Lower lobe of right lung (tissue), 2 donors: ENCODE measurements at regions not wholly inside any gene's neighbourhood (a gene's known extent, or its start where the extent isn't known, plus 50 kb on each side); places are given as distances from the start of the nearest gene placed in this dataset.

Experiments
- ATAC-seq, 2 donors: fragments of 200-7000 bp; cut with Tn5 transposase; one replicate each; pipeline ENCODE4 v1.9.1; 2020 to 2022; ENCODE audit warnings: mild to moderate bottlenecking in 2 of 2, moderate library complexity in 2 of 2
- DNase-seq: peaks from one replicate; pipeline ENCODE4 v3.0.0-alpha.2; 2020
- H3K27ac ChIP-seq: fragments of 200-600 bp; one replicate; pipeline ENCODE4 v1.8.0; 2022
- H3K27me3 ChIP-seq: fragments of 200-600 bp; one replicate; pipeline ENCODE4 v1.8.0; 2022; ENCODE audit warnings: low read depth
- H3K36me3 ChIP-seq: fragments of 200-600 bp; one replicate; pipeline ENCODE4 v1.8.0; 2022; ENCODE audit warnings: mild to moderate bottlenecking
- H3K4me1 ChIP-seq: fragments of 200-600 bp; one replicate; pipeline ENCODE4 v1.8.0; 2022
- H3K4me3 ChIP-seq: fragments of 200-600 bp; one replicate; pipeline ENCODE4 v1.8.0; 2022; ENCODE audit warnings: mild to moderate bottlenecking
- H3K9me3 ChIP-seq: fragments of 200-600 bp; one replicate; pipeline ENCODE4 v1.8.0; 2022
- intact Hi-C: fragments of 100-400 bp; cut with DNase I; formaldehyde crosslinking; loops from one replicate; pipeline ENCODE4 v1.11.0; 2022
- TF ChIP-seq, protein P1 (sequence below): fragments of 200-600 bp; IDR thresholded peaks from one replicate; pipeline ENCODE4 v1.8.0; 2022; ENCODE audit warnings: antibody characterized with exemption, mild to moderate bottlenecking
- donor health status: DM: no; HTN: yes; CAD: no; lungs with severe emphysema.

DNA sequence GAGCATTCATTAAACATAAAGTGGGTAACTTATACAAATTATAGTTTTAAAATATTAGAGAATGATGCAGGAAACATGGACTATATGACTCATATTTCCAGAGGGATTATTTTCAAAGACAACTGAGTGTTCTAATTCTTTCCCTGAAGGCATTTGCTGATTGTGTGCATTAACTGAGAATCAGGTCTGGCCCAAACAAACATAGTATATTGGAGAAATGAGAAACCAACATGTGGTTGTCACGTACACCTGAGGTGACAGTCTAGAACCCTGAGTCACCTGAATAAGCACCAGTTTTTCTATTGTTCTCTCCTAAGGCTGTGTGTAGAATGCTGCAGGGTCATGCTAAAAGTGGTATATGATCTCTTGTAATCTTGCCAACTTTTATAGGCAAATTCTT, 1125.7 kb downstream of the XPNPEP1 start:
- ATAC-seq, result no peak
- TF ChIP-seq, protein P1, sequence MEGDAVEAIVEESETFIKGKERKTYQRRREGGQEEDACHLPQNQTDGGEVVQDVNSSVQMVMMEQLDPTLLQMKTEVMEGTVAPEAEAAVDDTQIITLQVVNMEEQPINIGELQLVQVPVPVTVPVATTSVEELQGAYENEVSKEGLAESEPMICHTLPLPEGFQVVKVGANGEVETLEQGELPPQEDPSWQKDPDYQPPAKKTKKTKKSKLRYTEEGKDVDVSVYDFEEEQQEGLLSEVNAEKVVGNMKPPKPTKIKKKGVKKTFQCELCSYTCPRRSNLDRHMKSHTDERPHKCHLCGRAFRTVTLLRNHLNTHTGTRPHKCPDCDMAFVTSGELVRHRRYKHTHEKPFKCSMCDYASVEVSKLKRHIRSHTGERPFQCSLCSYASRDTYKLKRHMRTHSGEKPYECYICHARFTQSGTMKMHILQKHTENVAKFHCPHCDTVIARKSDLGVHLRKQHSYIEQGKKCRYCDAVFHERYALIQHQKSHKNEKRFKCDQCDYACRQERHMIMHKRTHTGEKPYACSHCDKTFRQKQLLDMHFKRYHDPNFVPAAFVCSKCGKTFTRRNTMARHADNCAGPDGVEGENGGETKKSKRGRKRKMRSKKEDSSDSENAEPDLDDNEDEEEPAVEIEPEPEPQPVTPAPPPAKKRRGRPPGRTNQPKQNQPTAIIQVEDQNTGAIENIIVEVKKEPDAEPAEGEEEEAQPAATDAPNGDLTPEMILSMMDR, result no peak
- Histone ChIP-seq H3K9me3 (no peaks in the 10 kb centered on the region), H3K4me1 (no peaks in the 10 kb centered on the region), H3K27me3 (no peaks in the 10 kb centered on the region), H3K27ac (no peak overlapping the region), H3K36me3 (no peaks in the 10 kb centered on the region), H3K4me3 (no peak overlapping the region)
- intact Hi-C loops, result no loop called here
- no peak for DNase-seq

DNA sequence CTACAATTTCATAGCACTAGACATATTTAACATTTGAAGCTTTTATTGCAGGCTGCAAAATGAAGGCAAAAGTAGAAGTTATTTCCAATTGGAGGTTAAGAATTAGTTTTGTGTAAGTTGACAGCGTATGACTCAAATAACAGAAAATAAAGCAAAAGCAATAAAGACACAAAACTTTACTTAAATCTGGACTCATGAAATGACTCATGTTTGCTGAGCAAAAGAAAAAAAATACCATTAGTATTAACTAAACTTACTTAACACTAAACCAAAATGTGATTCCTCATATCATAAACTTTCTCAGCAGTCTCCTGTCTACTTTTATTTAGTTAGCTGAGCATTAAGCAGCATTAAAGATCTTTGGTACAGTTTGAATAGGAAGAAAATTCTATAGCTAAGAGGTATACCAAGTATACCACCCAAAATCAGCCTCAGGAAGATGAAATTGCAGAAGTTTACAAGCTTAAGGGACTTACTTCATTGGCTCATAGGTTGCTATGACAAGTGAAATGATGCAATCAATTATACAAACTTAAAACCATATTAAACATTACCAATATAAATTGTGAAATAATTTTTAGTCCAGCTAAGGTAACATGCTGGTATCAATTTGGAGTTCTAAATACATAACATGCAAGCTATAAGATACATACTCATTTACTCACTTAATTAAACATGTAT, 1131.4 kb downstream of the XPNPEP1 start:
- H3K9me3 ChIP-seq, result no peaks in the 10 kb centered on the region
- intact Hi-C loops, result no loop called here
- H3K36me3 ChIP-seq, result no peaks in the 10 kb centered on the region
- H3K4me1 ChIP-seq, result no peaks in the 10 kb centered on the region
- no peak overlapping the region for H3K4me3 ChIP-seq
- DNase-seq, result no peak
- TF ChIP-seq, protein P1, result no peak
- H3K27me3 ChIP-seq, result no peaks in the 10 kb centered on the region
- ATAC-seq, result no peak
- no peak overlapping the region for H3K27ac ChIP-seq

DNA sequence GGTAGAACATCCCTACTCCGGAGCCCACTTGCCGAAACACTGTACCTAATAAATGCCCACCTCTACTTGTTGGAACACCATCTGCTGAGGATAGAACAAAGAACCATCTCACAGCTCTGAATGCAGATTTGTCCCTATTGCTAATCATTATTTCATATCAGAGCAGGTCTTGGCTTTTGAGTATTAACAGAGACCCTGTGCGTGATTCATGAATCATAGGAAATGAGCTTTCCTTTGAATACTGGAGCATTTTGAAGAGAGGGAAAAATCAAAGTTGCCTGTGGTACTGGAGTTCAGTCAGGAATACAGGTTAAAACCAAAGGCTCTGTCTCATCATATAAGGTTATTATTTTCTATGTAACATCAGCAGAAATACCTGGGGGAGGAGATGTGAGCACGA, 1132.3 kb downstream of the XPNPEP1 start:
- no peaks in the 10 kb centered on the region for H3K9me3 ChIP-seq
- H3K27ac ChIP-seq, result no peak overlapping the region
- no peaks in the 10 kb centered on the region for H3K4me1 ChIP-seq
- no peak for DNase-seq
- H3K36me3 ChIP-seq, result no peaks in the 10 kb centered on the region
- ATAC-seq, result no peak
- TF ChIP-seq, protein P1, result no peak
- H3K4me3 ChIP-seq, result no peak overlapping the region
- intact Hi-C loops, result no loop called here
- no peaks in the 10 kb centered on the region for H3K27me3 ChIP-seq

DNA sequence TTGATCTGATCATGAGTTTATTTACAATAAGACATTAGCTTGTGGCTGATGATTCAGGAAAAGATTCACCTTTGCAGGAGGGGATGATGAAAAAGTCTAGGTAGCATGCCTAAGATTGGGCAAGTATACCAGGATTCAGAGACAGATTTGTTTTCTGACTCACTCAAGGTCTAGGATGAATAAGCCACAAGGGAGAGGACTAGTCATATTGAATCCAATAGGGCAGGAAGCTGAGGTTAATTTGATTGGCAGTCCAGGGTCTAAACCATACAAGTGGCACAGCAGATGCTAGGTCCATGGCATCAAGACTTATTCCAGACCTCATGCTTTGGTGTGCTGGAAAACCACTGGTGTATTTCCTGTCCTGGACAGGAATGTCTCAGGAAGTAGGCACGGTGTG, 1133.4 kb downstream of the XPNPEP1 start:
- Histone ChIP-seq H3K27ac (no peak overlapping the region), H3K4me3 (no peak overlapping the region), H3K27me3 (no peaks in the 10 kb centered on the region), H3K9me3 (no peaks in the 10 kb centered on the region), H3K36me3 (no peaks in the 10 kb centered on the region), H3K4me1 (no peaks in the 10 kb centered on the region)
- intact Hi-C loops, result no loop called here
- ATAC-seq, result no peak
- TF ChIP-seq, protein P1, result no peak
- no peak for DNase-seq

DNA sequence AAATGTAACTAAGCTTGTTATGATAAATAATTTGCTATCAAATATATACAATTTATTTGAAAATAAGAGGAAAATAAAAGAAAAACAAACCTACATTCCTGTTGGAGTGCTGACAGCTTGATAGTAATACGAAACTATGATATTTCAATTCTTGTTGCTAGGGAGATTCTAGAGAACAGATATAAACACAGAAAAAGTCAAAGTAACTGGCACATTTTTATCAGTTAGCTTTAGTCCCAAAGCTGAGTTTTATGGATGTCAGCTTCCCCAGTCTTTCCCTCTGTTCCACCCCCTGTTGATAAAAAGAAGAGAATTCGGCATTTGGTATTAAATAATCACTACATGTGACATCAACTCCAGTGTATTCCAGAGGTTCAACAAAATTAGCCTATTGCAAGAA, 1134.0 kb downstream of the XPNPEP1 start:
- no peaks in the 10 kb centered on the region for H3K4me1 ChIP-seq
- H3K27ac ChIP-seq, result no peak overlapping the region
- H3K27me3 ChIP-seq, result no peaks in the 10 kb centered on the region
- H3K9me3 ChIP-seq, result peaks cover 6% of the 10 kb centered on the region
- H3K4me3 ChIP-seq, result no peak overlapping the region
- TF ChIP-seq, protein P1, result no peak
- no peaks in the 10 kb centered on the region for H3K36me3 ChIP-seq
- intact Hi-C loops, result no loop called here
- DNase-seq (no peak), ATAC-seq (no peak)

DNA sequence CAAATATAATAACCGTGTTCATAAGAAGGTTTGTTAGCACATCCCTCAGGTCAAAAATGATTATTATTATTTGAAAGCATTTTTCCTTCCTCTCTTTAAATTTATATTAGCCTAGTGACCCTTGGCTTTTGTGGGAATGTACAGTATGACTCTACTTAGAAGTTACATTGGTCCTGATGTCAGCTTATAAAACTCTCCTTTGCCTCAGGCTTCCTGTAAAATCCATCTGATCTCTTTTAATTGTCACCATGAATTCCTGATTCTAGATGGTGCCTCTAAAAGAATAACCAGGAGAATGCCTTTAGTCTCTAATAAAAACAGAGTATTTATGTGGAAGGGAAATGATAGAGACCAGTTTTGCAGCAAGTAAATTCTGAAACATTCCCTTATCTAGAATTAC, 1134.4 kb downstream of the XPNPEP1 start:
- Histone ChIP-seq H3K27ac (no peak overlapping the region), H3K4me3 (no peak overlapping the region), H3K27me3 (no peaks in the 10 kb centered on the region), H3K4me1 (no peaks in the 10 kb centered on the region), H3K36me3 (no peaks in the 10 kb centered on the region), H3K9me3 (peaks cover 7% of the 10 kb centered on the region)
- DNase-seq (no peak), ATAC-seq (no peak)
- intact Hi-C loops, result no loop called here
- TF ChIP-seq, protein P1, result no peak
